ENCODE measurements at regions not wholly inside any gene's neighbourhood (a gene's known extent, or its start where the extent isn't known, plus 50 kb on each side); places are given as distances from the start of the nearest gene placed in this dataset.
A peak's percentile ranks its signal among the peaks of the same experiment; 100 is the strongest.

DNA sequence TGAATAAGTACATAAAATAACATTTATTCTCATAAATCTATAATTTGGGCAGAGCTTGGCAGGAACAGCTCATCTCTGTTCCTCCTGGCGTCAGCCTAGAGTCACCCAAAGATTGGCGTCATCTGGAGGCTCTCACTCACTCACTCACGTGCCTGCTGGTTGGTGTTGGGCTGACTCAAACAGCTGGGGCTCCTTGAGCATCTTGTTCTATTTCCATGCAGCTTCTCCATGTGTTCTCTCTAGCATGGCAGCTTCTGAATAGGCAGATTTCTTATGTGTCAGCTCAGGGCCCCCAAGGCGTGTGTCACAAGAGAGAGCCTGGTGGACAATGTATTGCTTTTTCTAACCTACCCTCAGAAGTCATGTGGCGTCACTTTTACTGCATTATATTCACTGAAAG lies 70.6 kb upstream of the RAB3GAP2 start:
- TF ChIP-seq POLR2A (IDR thresholded peaks at IDR 0.05) (no peak), CTCF (IDR thresholded peaks at IDR 0.05) (no peak)
- Histone ChIP-seq H3K4me1 (peaks cover 0 to 2% (median 0%) of the 10 kb centered on the region in 3 donors), H3K9me3 (no peaks in the 10 kb centered on the region), H3K27ac (no peak overlapping the region), H3K27me3 (no peaks in the 10 kb centered on the region), H3K36me3 (no peaks in the 10 kb centered on the region), H3K4me3 (no peak overlapping the region)
- intact Hi-C loops (cut with DNase I) = no loop called here
- 82 to 84% methylated on average over 5 of the region's 5 CpGs for WGBS, 2 donors
- DNase-seq = no peak

DNA sequence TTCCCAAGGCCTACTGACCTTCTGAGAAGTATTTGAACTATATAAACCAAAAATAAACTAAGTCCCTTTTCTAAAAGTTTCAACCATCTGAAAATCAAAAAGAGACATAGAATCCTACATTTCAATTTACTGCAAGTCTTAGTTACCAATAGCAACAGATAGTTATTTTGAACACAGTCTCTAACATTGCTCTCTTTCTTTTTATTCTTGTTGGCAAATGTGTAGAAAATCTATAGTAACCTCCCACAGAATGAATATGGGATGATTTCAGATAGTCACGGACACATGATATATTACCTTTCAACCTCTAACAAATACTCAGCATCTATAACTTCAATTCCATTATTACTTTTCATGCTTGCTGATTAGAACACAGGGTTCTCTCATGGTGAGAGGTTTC lies 68.9 kb upstream of the RAB3GAP2 start:
- 64 to 73% methylated on average over 1 of the region's 1 CpG for WGBS, 2 donors
- intact Hi-C loops (cut with DNase I) = no loop called here

DNA sequence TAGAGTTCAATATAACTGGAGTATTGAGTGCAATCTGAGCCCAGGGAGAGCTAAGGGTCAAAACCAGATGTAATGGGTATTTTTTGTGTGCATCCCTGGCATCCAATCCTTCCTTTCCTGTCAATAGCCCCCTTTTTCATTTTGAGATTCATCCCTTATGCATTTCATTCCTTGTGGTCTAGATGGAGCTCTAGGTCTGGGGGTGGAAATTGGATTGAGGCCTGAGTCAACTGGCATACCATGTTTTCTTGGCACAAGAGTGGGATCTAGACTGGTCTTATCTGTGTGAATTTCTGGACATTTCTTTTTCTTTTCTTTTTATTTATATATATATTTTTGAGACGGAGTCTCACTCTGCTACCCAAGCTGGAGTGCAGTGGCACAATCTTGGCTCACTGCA lies 67.3 kb upstream of the RAB3GAP2 start:
- Histone ChIP-seq H3K27me3 (no peaks in the 10 kb centered on the region), H3K4me1 (peaks cover 0 to 26% (median 5%) of the 10 kb centered on the region in 3 donors), H3K36me3 (no peaks in the 10 kb centered on the region), H3K9me3 (no peaks in the 10 kb centered on the region), H3K4me3 (no peak overlapping the region), H3K27ac (no peak overlapping the region)
- DNase-seq = no peak
- TF ChIP-seq POLR2A (IDR thresholded peaks at IDR 0.05) = no peak
- 100% methylated on average over 1 of the region's 1 CpG for WGBS, 2 donors
- intact Hi-C loops (cut with DNase I) = no loop called here

More for the DNA sequence above, 68.9 kb upstream of the RAB3GAP2 start:
- Histone ChIP-seq H3K27me3 (no peaks in the 10 kb centered on the region), H3K36me3 (no peaks in the 10 kb centered on the region), H3K9me3 (no peaks in the 10 kb centered on the region), H3K27ac (no peak overlapping the region), H3K4me3 (no peak overlapping the region), H3K4me1 (peaks cover 0 to 17% (median 5%) of the 10 kb centered on the region in 3 donors)
- no peak for DNase-seq
- TF ChIP-seq CTCF (IDR thresholded peaks at IDR 0.05) = no peak
- no peak for TF ChIP-seq POLR2A (IDR thresholded peaks at IDR 0.05)

DNA sequence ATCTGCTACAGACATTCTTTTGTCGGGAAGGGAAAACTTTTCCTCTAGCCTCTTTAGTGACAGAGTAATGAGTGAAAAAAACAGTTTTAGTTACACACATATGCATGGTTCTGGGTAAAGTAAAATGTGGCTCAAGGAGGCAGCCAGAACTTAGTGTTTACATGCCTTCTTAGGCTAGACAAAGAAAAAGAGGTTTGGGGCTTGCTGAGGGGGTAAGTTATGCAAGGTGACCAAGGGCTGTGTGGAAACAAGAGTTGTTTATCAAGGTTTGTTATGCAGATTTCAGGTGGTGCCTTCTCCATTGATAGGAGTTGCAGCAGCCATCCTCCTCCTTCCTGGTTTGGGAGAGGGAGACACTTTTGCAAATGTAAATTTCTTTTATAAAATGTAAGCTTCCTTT lies 66.5 kb upstream of the RAB3GAP2 start:
- TF ChIP-seq CTCF (IDR thresholded peaks at IDR 0.05) = no peak
- no peak for TF ChIP-seq POLR2A (IDR thresholded peaks at IDR 0.05)
- WGBS, 2 donors = 83 to 100% methylated on average over 1 of the region's 1 CpG
- Histone ChIP-seq H3K36me3 (no peaks in the 10 kb centered on the region), H3K4me3 (no peak overlapping the region), H3K4me1 (peaks cover 0 to 26% (median 5%) of the 10 kb centered on the region in 3 donors), H3K27me3 (no peaks in the 10 kb centered on the region), H3K9me3 (no peaks in the 10 kb centered on the region), H3K27ac (no peak overlapping the region)
- DNase-seq = no peak
- intact Hi-C loops (cut with DNase I) = no loop called here

- intact Hi-C loops (cut with DNase I) = no loop called here
- WGBS, 2 donors = 35 to 36% methylated on average over 4 to 6 of the region's 6 CpGs
- H3K36me3 ChIP-seq = no peaks in the 10 kb centered on the region
- peaks cover 0 to 26% (median 5%) of the 10 kb centered on the region in 3 donors for H3K4me1 ChIP-seq
- no peak for TF ChIP-seq POLR2A (IDR thresholded peaks at IDR 0.05)
- TF ChIP-seq CTCF (IDR thresholded peaks at IDR 0.05) = no peak
- H3K9me3 ChIP-seq = no peaks in the 10 kb centered on the region
- no peaks in the 10 kb centered on the region for H3K27me3 ChIP-seq
- DNase-seq = no peak
- H3K27ac ChIP-seq = peak overlapping the region; percentile 52 to 80 (median 64)
- no peak overlapping the region for H3K4me3 ChIP-seq
These were observed 64.3 kb upstream of the RAB3GAP2 start for GRCh38 chr1:220336391-220337031.

GRCh38 chr1:220335668-220336067 lies 63.4 kb upstream of the RAB3GAP2 start:
- H3K27me3 ChIP-seq = no peaks in the 10 kb centered on the region
- H3K4me1 ChIP-seq = peaks cover 2 to 34% (median 6%) of the 10 kb centered on the region in 3 donors
- no peaks in the 10 kb centered on the region for H3K9me3 ChIP-seq
- no peak overlapping the region for H3K4me3 ChIP-seq
- H3K36me3 ChIP-seq = no peaks in the 10 kb centered on the region
- intact Hi-C loops (cut with DNase I) = no loop called here
- no peak for DNase-seq
- 28 to 65% methylated on average over 2 to 4 of the region's 4 CpGs for WGBS, 2 donors
- no peak for TF ChIP-seq CTCF (IDR thresholded peaks at IDR 0.05)
- TF ChIP-seq POLR2A (IDR thresholded peaks at IDR 0.05) = no peak
- peak overlapping the region in 2 of 4 donors; percentile 38 to 51 for H3K27ac ChIP-seq

Data from esophagus squamous epithelium (tissue), 5 donors.